ENCODE measurements at regions not wholly inside any gene's neighbourhood (a gene's known extent, or its start where the extent isn't known, plus 50 kb on each side); places are given as distances from the start of the nearest gene placed in this dataset.

DNA sequence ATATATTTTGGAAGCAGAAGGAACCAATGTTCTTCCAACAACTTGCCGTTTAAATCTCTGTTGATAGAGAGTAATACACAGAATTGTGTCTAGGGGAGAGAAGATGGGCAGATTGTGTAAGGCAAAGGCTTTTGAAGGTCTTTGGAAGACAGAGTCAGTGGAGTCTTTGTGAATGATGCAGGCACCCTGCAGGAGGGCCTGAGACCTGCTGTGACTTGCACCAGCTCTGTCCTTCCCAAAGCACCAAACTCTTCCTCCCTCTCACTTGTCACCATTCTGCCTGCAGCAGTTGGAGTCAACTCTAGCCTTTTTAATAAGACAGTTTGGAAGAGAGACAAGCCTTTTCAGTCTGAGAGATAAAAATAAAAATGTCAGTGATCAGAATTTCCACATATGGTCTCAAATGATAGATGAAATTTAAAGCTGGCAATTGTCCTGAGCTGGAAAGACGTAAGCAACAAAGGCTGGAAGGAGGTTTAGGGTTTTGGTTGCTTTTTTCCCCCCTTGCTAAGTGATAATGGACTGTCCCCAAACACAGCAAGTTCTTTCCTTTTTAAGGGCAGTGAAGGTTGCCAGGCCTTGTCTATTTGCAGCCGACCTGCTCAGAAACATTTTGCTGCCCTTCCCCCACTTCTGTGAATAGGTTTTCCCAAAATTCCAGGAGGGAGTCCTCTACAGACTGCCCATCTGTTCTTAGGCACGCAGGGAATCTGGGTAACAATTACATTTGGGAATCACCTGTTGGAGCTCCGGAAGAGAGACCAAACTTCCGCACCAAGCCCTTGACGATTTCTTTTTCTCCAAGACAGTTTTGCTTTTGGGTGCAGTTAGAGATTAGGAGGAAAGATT lies 103.0 kb upstream of the NTF3 start:
- TF ChIP-seq PBX3 (IDR thresholded peaks at IDR 0.05) (no peak), TAF1 (IDR thresholded peaks at IDR 0.05; ENCODE audit: borderline replicate concordance, low read depth, low read length) (no peak), JUND (IDR thresholded peaks at IDR 0.05) (no peak), EZH2phosphoT487 (IDR thresholded peaks at IDR 0.05; ENCODE audit: borderline replicate concordance, low read depth) (no peak)
- TF ChIP-seq, protein P1, sequence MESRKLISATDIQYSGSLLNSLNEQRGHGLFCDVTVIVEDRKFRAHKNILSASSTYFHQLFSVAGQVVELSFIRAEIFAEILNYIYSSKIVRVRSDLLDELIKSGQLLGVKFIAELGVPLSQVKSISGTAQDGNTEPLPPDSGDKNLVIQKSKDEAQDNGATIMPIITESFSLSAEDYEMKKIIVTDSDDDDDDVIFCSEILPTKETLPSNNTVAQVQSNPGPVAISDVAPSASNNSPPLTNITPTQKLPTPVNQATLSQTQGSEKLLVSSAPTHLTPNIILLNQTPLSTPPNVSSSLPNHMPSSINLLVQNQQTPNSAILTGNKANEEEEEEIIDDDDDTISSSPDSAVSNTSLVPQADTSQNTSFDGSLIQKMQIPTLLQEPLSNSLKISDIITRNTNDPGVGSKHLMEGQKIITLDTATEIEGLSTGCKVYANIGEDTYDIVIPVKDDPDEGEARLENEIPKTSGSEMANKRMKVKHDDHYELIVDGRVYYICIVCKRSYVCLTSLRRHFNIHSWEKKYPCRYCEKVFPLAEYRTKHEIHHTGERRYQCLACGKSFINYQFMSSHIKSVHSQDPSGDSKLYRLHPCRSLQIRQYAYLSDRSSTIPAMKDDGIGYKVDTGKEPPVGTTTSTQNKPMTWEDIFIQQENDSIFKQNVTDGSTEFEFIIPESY (IDR thresholded peaks at IDR 0.05; ENCODE audit: borderline replicate concordance, low read depth), result no peak
- TF ChIP-seq, protein P2, sequence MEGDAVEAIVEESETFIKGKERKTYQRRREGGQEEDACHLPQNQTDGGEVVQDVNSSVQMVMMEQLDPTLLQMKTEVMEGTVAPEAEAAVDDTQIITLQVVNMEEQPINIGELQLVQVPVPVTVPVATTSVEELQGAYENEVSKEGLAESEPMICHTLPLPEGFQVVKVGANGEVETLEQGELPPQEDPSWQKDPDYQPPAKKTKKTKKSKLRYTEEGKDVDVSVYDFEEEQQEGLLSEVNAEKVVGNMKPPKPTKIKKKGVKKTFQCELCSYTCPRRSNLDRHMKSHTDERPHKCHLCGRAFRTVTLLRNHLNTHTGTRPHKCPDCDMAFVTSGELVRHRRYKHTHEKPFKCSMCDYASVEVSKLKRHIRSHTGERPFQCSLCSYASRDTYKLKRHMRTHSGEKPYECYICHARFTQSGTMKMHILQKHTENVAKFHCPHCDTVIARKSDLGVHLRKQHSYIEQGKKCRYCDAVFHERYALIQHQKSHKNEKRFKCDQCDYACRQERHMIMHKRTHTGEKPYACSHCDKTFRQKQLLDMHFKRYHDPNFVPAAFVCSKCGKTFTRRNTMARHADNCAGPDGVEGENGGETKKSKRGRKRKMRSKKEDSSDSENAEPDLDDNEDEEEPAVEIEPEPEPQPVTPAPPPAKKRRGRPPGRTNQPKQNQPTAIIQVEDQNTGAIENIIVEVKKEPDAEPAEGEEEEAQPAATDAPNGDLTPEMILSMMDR (IDR thresholded peaks at IDR 0.05), result no peak
- TF ChIP-seq, protein P3, sequence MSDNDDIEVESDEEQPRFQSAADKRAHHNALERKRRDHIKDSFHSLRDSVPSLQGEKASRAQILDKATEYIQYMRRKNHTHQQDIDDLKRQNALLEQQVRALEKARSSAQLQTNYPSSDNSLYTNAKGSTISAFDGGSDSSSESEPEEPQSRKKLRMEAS (IDR thresholded peaks at IDR 0.05; ENCODE audit: low read depth), result no peak
